Femur (tissue), 1 donor: ENCODE measurements at regions not wholly inside any gene's neighbourhood (a gene's known extent, or its start where the extent isn't known, plus 50 kb on each side); places are given as distances from the start of the nearest gene placed in this dataset.

ENCODE experiments used
- DNase-seq: peaks from one replicate; pipeline ENCODE4 v3.0.0-alpha.2; 2017

DNA sequence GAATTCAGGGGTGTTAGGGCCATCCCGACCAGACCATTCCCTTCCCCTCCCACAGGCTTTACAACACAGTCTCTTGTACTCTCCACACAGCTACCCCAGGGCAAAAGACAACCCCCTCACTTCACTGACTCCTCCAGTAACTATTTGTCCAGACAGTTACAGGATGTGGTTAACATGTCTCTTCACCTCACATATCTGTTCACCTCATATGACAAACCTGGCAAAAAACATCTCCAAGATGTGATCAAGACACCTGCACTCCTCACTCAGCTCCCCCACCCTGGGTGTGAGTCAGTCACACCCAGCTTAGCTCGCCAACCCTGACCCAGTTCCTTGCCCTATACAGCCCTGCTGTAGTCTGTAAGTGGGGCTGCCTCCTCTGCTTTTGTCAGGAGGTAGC lies 490.5 kb upstream of the CHRM3 start:
- no peak for DNase-seq

DNA sequence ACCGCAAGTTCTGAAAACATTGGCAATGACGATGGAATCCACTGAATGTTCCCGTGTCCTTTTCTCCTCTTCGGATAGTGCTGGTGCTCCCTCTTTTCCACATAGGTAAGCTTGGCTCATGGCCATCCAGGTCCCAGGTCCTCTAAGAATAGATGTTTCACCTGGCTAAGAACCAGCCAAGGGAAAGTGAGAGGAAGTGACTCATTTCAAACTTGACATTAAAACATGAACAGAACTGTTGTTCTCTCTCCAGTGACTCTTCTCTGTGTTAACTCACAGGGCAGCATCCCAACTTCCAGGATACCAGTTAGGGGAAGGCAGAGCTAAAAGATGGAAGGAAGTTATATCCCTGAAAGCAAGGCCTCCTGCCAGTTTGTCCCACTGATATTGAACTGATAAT lies 493.8 kb upstream of the CHRM3 start:
- no peak for DNase-seq

DNA sequence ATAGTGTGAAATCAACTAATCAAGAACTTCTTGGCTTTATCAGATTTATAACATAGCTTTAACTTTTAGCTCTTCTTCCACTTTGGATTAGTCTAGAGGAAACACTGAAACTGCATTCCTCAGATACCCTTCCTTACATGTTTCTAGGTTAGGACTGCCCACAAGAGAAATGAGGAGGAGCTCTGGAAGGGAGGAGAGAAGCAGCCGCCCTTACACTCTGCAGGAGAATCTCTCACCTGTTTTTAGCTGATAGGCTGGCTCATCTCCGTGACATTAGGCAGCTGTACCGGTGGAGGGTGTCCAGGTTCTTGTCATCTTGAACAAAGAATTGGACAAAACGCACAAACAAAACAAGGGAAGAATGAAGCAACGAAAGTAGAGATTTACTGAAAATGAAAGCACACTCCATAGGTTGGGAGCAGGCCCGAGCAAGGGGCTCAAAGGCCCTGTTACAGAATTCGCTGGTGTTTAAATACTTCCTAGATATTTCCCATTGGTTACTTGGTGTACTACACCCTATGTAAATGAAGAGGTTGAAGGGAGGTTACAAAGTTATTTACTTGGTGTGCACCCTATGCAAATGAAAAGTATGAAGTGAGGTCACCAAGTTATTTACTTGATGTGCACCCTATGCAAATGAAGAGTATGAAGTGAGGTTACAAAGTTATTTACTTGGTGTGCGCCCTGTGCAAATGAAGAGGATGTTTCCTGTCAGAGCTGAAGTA lies 524.9 kb upstream of the CHRM3 start:
- DNase-seq = no peak

DNA sequence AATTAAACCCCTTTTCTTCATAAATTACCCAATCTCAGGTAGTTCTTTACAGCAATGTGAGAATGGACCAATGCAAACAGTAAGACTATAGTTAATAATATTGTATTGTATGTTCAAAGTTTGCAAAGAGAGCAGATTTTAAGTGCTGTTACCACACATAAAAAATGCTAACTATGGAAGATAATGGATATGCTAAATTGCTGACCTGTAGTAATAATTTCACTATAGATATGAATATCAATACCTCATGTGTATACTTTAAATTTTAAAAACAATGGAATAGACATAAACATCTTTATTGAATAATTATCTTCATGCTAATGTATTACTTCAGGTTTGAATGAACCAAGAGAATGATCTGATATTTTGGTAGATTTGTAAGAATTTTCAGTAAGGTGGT lies 552.4 kb upstream of the CHRM3 start:
- no peak for DNase-seq

DNA sequence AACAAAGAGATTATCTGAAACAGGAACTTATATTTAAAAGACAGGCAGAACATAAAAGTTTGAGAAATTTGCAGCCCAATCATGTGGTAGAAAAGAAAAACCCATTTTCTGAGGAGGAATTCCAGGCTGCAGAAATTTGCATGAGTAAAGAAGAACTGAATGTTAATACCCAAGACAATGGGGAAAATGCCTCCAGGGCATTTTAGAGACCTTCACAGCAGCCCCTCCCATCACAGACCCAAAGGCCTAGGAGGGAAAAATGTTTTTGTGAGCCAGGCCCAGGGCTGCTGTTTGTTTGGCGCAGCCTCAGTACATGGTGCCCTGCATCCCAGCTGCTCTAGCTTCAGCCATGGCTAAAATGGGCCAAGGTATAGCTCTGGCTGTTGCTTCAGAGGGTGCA lies 554.3 kb upstream of the CHRM3 start:
- DNase-seq = no peak

DNA sequence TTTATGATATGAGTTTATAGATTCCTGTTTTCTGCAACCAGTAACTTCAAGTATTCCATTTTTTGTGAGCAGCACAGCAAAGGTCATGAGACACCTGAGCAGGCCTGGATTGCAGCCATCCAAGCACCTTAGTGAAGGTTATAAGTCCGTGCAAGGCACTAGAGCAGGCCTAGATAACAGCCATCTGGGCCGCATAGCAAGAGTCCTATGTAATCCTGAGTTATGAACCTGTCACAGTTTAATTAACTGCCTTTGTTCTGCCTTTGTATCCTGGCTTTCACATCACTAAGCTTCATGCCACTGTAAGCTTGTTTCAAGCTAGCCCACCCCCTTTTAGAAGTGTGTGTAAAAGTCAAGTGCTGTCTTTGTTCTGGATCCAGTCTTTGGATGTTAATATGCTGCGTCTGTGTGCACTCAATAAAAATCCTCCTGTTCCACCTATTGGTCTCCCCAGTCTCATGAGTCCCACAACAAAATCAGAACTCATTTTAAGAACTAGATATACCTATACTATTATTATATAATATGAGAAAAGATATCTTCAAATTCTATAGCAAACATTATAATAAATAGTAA lies 556.2 kb upstream of the CHRM3 start:
- DNase-seq = no peak

DNA sequence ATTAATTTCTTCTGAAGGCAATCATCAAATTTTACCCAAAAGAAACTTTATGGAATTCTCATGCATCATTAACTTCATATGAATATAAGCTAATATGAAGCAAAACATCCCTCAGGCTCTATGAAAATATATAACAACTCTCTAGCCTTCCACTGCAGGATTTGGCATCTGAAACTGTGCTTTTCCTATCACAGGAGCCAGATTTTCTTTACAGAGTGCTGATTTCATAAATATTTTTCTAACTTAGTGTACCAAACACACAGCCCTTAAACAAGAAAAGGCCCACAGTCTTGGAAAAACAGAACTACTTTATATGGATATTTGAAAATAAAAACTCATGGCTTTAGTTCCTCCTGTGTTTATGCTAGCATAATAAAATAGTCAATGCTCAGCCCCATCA lies 559.5 kb upstream of the CHRM3 start:
- DNase-seq = no peak

DNA sequence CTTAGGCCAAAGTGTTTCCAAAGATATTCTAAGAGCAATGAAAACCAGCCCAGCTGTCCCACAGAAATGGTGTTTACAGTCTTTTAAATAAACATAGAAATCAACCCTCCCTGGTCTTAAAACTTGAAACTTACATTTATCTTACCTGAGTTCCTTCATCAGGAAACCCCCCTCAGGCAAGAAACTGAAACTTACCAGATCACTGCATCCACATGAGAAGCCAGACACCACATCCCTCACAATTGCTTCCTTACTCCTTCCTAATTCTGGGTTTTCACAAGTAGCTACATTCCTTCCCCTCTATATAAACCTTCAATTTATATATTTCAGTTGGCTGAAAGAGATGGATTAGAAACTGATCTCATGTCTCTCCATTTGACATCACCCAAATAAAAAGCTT lies 563.0 kb upstream of the CHRM3 start:
- DNase-seq = no peak

DNA sequence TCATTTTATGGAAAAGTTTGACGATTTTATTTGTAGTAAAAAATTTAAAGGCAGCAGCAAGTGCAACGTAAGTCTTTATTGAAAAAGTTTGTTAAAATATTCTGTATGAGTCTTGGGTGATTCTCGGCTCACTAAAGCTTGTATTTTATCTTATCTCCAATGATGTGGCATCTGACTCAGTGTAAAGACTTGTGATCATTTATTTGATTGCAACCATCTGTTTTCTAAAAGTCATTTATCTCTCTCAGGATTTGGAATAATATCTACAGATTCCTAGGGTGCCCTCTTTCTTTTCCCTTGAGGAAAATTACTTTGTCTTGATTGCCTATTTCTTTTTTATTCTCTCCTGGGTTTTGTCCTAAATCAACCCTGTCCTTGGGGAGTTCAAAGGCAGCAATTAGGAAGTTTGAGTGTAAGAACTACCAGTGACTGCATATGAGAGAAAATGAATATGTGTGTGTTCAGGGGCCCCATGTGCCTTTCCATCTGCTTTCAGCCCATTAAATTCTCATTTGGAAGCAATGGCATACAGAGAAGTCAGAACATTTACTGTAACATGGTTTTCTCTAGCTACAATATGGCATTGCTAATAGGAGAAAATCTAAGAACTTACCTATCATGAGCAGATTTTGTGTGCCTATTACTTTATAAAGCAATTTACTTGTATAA lies 575.0 kb upstream of the CHRM3 start:
- no peak for DNase-seq

DNA sequence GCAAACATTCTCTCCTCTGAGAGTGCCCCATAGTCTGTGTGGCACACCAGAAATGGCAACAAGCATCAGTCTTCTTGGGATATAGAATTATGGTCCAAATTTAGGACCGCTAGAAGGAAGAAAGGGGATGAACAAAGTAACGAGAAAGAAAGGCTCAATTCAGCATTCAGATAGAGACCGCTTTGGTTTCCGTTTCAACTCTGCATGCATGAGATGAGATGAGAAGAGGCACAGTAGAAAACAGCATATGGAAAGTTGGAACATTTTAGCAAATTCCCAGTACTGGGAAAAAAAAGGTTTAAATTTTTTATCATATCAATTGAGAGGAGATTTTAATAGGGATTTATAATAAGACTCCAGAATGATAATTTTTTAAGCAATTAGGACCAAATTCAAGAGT lies 595.5 kb upstream of the CHRM3 start:
- no peak for DNase-seq

DNA sequence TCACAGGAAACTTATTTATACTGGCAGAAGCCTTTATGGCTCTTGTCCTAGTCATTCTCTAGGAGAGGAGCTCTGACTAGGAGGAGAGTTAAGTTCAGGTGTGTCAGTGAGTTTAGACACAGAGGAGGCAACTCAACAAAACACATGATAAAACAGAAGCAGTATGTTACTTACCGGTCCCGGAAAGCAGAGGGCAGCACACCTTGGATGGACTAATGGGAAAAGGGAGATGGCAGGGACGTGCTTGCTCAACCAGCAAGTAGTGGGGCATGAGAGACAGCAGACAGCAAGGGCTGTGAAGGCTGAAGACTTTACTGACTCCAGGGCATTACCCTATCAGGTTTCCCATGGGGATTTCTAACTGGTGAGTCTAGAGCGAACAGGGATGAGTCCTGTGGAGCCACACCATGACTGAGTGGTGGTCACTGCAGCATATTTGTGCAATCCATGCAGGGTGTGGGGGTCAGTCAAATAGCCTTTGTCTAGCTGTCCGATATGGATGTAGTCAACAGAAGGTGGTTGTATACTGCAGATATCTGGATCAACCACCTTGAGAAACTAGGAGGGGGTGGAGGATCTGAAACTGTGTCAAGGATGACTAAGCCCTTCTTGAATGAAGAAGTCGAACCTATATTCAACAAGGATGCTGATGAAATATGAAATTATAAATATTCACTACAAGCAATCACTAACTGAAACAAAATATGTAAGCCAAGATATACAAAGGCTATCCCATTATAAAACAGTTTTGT lies 596.3 kb upstream of the CHRM3 start:
- DNase-seq = no peak

DNA sequence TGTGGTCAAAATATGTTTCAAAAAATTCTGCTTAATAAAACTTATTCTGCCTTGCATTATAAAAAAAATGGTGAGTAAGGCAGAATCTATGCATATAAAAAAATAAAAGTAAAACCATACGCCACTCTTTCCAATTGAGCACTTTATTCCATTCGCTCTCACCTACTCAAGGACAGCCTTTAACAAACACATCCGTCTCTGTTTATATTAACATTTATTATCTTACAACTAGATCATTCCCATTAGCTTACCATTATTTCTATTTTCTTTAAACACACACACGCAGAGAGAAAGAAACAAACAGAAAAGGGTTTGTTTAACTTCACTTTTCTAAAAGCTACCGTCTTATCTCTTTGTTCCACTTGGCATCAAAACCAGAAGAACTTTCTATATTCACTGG lies 598.9 kb upstream of the CHRM3 start:
- no peak for DNase-seq

DNA sequence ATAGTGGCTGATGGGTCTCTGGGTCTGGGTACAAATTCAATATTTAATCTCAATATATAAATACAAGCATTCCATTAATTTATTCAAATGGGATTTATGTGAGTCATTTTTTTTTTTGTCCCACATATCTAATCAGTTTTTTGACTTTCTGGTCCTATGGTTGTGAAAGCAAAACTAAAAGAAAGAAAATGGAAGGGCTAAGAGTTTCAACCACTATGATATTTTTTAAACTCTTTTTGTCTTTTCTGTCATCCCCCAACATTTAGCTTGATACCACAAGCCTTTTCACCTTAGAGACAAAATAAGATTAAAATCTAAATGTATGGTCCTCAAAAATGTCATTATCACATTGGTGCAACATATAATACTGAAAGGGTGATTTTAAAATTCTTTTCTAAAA lies 602.7 kb upstream of the CHRM3 start:
- no peak for DNase-seq

DNA sequence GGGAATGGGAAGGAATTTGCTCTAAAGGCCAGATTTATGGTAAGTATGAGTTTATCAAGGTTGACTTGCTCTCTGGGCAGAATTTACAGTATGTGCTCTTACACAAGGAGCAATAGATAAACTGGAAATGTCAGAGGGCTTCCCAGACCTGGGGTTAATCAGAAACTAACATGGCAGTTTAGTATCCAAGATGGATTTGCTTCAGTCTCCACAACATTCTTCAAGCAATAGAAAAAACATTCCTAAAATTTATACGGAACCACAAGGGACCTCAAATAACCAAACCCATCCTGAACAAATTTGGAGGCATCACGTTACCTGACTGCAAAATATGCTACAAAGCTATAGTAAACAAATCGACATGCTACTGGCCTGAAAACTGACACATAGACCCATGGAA lies 606.7 kb upstream of the CHRM3 start:
- no peak for DNase-seq

DNA sequence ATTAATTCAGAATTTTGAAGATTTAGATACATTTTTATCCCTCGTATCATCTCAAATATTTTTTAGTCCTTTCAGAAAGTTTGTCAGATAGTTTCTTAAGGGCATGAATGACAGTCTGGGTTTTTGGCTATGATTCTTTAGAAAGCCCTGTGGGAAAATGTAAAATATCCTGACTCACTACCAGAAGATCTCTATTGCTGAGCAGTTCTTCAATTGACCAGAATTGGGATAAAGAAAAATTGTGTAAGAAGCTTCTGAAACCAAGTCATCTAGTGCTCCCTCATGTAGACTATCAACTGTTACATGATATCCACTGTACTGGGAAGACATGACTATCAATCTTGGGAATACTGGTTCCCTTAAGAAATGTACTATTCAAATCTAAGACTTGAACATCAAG lies 608.3 kb upstream of the CHRM3 start:
- no peak for DNase-seq

DNA sequence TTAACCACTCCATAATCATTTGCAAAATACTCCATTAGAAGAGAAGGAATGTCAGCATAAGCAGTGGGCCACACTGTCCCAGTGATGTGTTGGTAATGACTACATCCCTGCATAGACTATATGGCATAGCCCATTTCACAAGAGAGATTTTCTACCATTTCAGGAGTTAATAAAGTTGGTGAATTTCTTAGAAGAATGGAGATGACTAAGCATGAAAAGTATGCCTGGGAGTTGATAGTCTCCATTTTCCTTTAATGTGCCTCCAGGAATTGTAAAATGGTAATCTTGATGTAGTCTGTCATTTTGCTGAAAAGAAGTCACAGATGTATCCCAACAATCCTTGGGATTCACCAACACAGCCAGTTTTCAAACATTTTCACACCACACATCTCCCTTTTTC lies 608.8 kb upstream of the CHRM3 start:
- DNase-seq = no peak

DNA sequence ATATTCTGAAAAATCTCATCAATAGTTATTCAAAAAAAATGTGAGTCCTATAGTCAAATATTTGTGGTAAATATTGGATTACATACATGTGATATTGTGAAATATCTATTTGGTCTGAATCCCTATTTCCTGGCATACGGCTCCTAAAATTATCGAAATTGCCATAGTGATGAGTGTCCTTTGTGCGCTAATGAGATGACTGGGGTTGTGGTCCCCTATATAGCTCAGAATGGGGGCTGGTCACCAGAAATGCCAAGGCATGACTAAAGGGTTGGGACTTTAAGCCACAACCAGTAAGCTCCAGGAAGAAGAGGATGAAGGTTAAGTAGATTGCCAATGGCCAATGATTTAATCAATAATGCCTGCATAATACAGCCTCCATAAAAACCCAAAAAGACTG lies 610.2 kb upstream of the CHRM3 start:
- no peak for DNase-seq

DNA sequence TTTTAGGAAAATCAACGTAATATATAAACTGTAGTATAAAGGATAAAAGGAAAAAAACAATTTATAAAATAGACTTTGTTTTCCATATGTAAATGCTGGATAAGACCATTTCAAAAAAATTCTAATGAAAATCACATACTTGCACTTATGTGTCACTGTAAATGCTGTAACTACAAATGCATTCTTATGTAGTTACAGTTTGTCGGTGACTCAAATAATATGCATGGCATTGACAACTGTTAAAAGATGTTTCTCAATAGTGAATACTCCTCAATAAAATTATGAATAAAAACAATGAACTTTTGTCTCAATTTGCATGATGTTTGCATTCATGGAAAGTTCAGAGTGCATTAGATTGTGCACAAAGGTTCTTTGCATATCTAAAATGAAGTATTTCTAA lies 614.0 kb upstream of the CHRM3 start:
- no peak for DNase-seq

DNA sequence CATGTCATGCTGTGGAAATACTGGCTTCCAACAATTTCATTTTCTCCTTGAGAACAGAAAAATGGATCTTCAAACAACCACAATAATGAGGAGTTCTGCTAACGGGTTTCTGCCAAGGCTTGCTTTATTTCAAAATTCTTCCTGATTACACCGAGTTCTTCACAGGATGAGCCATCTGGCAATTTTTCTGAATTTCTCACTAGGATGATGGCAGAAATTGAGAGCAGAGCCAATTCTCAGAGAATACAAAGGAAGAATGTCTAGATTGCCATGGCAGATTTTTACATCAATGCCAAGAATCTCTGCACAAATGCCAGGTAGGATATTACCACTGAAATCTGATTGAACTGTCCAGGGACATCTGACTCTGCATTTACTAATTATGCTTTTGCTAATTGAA lies 619.0 kb upstream of the CHRM3 start:
- DNase-seq = no peak

DNA sequence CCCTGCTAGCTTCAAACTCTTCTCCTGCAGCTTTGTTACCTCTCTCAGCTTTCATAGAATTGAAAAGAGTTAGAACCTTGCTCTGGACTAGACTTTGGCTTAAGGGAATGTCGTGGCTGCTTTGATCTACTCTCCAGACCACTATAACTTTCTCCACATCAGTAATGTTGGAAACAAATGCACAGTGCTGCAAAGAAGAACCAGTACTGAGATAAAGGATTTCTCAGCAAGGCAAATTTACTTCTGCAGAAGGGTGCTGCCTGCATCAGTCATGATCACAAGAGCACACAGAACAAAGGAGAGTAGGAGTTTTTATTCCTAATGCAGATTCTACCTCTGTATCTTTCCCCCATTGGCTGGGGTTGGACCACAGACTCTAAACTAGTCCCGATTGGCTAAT lies 621.6 kb upstream of the CHRM3 start:
- no peak for DNase-seq

DNA sequence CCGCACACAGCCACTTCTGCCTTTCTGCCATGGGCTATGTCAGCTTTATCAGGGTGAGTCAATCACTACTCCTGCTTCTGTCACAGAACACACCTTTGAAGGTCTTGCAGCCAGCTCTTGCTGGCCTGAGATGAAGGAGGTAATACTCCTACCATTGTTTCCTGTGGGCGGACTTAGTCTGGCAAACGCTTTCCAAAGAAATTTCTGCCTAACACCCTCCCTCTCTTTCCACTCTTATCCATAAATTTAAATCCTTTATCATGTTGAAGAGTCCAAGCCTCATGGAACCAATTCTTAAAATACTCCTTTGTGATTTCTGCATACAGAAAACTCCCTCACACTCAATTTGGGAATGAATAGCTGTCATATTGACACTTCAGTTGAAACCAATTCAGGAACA lies 633.1 kb upstream of the CHRM3 start:
- DNase-seq = no peak

DNA sequence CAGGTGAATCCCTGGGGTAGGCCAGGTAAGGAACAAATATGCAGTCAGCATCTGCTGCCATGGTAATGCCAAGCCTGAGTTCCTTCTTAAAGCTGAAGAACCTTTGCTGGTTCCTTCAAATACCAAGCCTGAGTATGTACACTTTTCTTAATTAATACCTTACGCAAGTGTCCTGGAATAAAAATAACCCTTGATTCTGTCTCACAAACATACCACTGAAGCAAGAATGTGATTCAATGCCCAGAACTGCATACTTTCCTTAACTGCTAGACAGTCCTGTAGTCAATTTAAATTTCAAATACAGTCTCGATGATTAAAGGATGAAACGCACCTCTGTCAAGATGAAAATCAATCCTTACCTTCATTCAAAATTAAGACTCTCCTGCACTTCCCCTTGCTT lies 634.0 kb upstream of the CHRM3 start:
- no peak for DNase-seq

DNA sequence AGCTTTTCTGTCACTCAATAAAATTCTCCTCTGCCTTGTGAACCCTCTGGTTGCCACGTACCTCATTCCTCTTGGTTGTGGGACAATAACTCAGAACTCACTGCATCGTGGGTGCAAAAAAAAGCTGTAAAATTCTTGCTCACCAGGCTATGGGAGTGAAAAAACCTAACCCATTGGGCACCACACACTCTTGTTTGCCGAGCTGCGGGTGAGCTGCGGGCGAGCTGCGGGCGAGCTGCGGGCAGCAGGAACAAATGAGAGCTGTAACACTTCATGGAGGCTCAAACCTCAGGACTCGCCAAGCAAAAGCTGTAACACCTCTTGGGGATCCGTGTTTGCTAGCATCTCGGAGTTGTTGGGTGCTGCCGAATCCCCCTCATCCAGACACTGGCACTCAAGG lies 641.3 kb upstream of the CHRM3 start:
- no peak for DNase-seq

DNA sequence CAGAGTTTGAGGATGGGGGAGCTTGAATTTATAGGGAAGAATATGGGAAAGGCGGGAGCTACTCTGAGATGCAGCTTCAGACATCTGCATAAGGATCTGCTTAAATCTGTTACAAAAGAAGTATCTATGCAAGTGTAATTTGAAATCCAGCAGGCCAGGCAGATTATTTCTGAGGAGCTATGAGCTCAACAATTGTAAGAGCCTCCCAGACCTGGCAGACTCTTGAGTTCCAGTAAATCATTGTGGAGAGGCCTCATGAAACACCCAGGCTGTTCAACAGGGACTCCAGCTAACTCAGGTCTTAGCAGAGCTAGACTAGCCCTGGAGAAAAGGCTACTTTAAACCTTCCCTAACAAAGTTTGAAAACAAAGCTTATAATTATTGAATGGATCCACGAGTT lies 647.5 kb upstream of the CHRM3 start:
- peak; percentile 26 for DNase-seq
